PFSK-1 (cell line): ENCODE measurements at regions not wholly inside any gene's neighbourhood (a gene's known extent, or its start where the extent isn't known, plus 50 kb on each side); places are given as distances from the start of the nearest gene placed in this dataset.

ENCODE experiments used
- FOXP2 ChIP-seq: optimal IDR thresholded peaks from 2 replicates; pipeline ENCODE3; 2011; ENCODE audit warnings: borderline replicate concordance, control low read depth, inconsistent platforms; ENCODE audit not compliant: insufficient read depth; ENCODE audit errors: extremely low read length, extremely low read depth
- POLR2AphosphoS5 ChIP-seq: IDR thresholded peaks from 2 replicates; pipeline ENCODE4 v1.6.1; 2012; ENCODE audit warnings: low read depth, mild to moderate bottlenecking, control low read depth, low read length, moderate library complexity
- REST ChIP-seq, 2 experiments: IDR thresholded peaks; 2 replicates each; pipeline versions ENCODE4 v1.6.1 to v1.8.0; 2011 to 2012; ENCODE audit warnings: low read depth in 2 of 2, low read length in 2 of 2, control low read depth in 1 of 2, inconsistent platforms in 1 of 2, mild to moderate bottlenecking in 1 of 2, moderate library complexity in 1 of 2; ENCODE audit not compliant: insufficient read depth in 1 of 2
- SIN3A ChIP-seq: IDR thresholded peaks from 2 replicates; pipeline ENCODE4 v1.6.1; 2012; ENCODE audit warnings: mild to moderate bottlenecking, low read length, moderate library complexity, borderline replicate concordance; ENCODE audit not compliant: insufficient read depth
- TAF1 ChIP-seq: IDR thresholded peaks from 2 replicates; pipeline ENCODE4 v1.6.1; 2012; ENCODE audit warnings: low read length, control low read depth, borderline replicate concordance; ENCODE audit not compliant: insufficient read depth

GRCh38 chr2:234307322-234307961 is 189.4 kb downstream of the ARL4C start:
- no peak for TF ChIP-seq SIN3A
- no peak for TF ChIP-seq FOXP2
- no peak for TF ChIP-seq POLR2AphosphoS5
- no peak for TF ChIP-seq TAF1
- no peak for TF ChIP-seq REST (IDR thresholded peaks at IDR 0.05; ENCODE audit: insufficient read depth in 1 of 2, low read depth in 2 of 2, low read length in 2 of 2)

GRCh38 chr2:234306426-234307173 is 190.3 kb downstream of the ARL4C start:
- TF ChIP-seq POLR2AphosphoS5 (no peak), SIN3A (no peak), FOXP2 (no peak), TAF1 (no peak), REST (IDR thresholded peaks at IDR 0.05; ENCODE audit: insufficient read depth in 1 of 2, low read depth in 2 of 2, low read length in 2 of 2) (no peak)

- TF ChIP-seq TAF1 (no peak), FOXP2 (no peak), SIN3A (no peak), REST (IDR thresholded peaks at IDR 0.05; ENCODE audit: insufficient read depth in 1 of 2, low read depth in 2 of 2, low read length in 2 of 2) (no peak), POLR2AphosphoS5 (no peak)
Observed at GRCh38 chr2:234305846-234306245, 191.0 kb downstream of the ARL4C start.

- TF ChIP-seq FOXP2: no peak
- no peak for TF ChIP-seq TAF1
- TF ChIP-seq POLR2AphosphoS5: no peak
- no peak for TF ChIP-seq SIN3A
- no peak for TF ChIP-seq REST (IDR thresholded peaks at IDR 0.05; ENCODE audit: insufficient read depth in 1 of 2, low read depth in 2 of 2, low read length in 2 of 2)
Observed at GRCh38 chr2:234304950-234305349, 191.9 kb downstream of the ARL4C start.

- TF ChIP-seq FOXP2: no peak
- no peak for TF ChIP-seq SIN3A
- no peak for TF ChIP-seq TAF1
- TF ChIP-seq REST (IDR thresholded peaks at IDR 0.05; ENCODE audit: insufficient read depth in 1 of 2, low read depth in 2 of 2, low read length in 2 of 2): no peak
- TF ChIP-seq POLR2AphosphoS5: no peak
Observed at GRCh38 chr2:234302664-234302991, 194.3 kb downstream of the ARL4C start.
